OCI-LY3 (cell line): ENCODE measurements at regions not wholly inside any gene's neighbourhood (a gene's known extent, or its start where the extent isn't known, plus 50 kb on each side); places are given as distances from the start of the nearest gene placed in this dataset.

Source experiments
- H2AFZ ChIP-seq: fragments of 200-600, 300-600 bp; shearing (Covaris generic); 2 replicates; pipeline ENCODE4 v1.6.0; 2014; ENCODE audit warnings: antibody characterized with exemption, low read depth, low read length
- H3K27ac ChIP-seq: fragments of 200-600, 300-600 bp; sonication (generic); 2 replicates; pipeline ENCODE4 v1.5.1; 2014; ENCODE audit warnings: mild to moderate bottlenecking, low read length, moderate library complexity, mixed read lengths
- H3K27me3 ChIP-seq: fragments of 200-600, 300-600 bp; sonication (generic); 2 replicates; pipeline ENCODE4 v1.6.1; 2014; ENCODE audit warnings: low read depth, low read length, mixed read lengths
- H3K36me3 ChIP-seq: fragments of 200-600, 300-600 bp; sonication (generic); replicated peaks from 2 replicates; pipeline ENCODE3; 2014; ENCODE audit warnings: low read depth, low read length, mixed read lengths
- H3K4me1 ChIP-seq: fragments of 300-600, 200-600 bp; sonication (generic); 2 replicates; pipeline ENCODE4 v1.6.1; 2014; ENCODE audit warnings: low read length, mixed read lengths
- H3K4me2 ChIP-seq: fragments of 200-600, 300-600 bp; sonication (generic); 2 replicates; pipeline ENCODE4 v1.6.1; 2014; ENCODE audit warnings: low read length, mixed read lengths
- H3K4me3 ChIP-seq: fragments of 300-600, 200-600 bp; sonication (generic); 2 replicates; pipeline ENCODE4 v1.5.1; 2014; ENCODE audit warnings: antibody characterized with exemption, mild to moderate bottlenecking, low read length, moderate library complexity
- H3K79me2 ChIP-seq: fragments of 300-600, 200-600 bp; shearing (Covaris generic); 2 replicates; pipeline ENCODE4 v1.6.1; 2014; ENCODE audit warnings: mild to moderate bottlenecking, low read length, mixed read lengths
- H3K9ac ChIP-seq: fragments of 300-600, 200-600 bp; shearing (Covaris generic); 2 replicates; pipeline ENCODE4 v1.6.0; 2014; ENCODE audit warnings: mild to moderate bottlenecking, low read length, moderate library complexity
- H3K9me3 ChIP-seq: fragments of 200-600, 300-600 bp; shearing (Covaris generic); 2 replicates; pipeline ENCODE4 v1.6.1; 2014; ENCODE audit warnings: low read length, mixed read lengths; ENCODE audit not compliant: insufficient read depth
- H4K20me1 ChIP-seq: fragments of 200-600, 300-600 bp; sonication (generic); 2 replicates; pipeline ENCODE4 v1.6.1; 2016; ENCODE audit warnings: low read length, mixed read lengths; ENCODE audit not compliant: insufficient read depth
- EZH2phosphoT487 ChIP-seq: fragments of 200-600 bp; shearing (Covaris generic); IDR thresholded peaks from 2 replicates; pipeline ENCODE4 v1.6.1; 2018; ENCODE audit warnings: antibody characterized with exemption, mixed run types, low read depth
- TF ChIP-seq, protein P1 (sequence below): fragments of 200-600, 300-600 bp; sonication (generic); IDR thresholded peaks from 2 replicates; pipeline ENCODE4 v1.5.1; 2014; ENCODE audit warnings: antibody characterized with exemption, low read length, low read depth

DNA sequence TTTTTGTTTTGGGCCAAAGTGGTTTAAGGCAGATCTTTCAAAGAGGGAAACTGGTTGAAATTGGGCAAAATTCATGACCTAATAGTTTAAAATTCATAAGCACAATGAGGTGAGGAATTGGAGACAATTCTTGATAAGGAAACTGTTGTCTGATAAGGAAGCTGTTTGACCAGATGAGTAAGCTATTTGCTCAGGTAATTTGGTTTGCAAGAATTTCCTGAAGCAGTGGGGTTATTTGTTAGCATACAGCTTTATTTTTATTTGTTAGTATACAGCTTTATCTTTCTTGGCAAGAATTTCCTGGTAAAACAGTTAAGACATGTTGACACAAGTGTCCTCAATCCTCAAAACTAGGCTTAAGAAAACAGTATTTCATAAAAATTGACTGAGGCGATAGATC lies 559.0 kb downstream of the GALC start:
- TF ChIP-seq, protein P1, sequence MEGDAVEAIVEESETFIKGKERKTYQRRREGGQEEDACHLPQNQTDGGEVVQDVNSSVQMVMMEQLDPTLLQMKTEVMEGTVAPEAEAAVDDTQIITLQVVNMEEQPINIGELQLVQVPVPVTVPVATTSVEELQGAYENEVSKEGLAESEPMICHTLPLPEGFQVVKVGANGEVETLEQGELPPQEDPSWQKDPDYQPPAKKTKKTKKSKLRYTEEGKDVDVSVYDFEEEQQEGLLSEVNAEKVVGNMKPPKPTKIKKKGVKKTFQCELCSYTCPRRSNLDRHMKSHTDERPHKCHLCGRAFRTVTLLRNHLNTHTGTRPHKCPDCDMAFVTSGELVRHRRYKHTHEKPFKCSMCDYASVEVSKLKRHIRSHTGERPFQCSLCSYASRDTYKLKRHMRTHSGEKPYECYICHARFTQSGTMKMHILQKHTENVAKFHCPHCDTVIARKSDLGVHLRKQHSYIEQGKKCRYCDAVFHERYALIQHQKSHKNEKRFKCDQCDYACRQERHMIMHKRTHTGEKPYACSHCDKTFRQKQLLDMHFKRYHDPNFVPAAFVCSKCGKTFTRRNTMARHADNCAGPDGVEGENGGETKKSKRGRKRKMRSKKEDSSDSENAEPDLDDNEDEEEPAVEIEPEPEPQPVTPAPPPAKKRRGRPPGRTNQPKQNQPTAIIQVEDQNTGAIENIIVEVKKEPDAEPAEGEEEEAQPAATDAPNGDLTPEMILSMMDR: no peak
- TF ChIP-seq EZH2phosphoT487: no peak
- Histone ChIP-seq H4K20me1 (no peaks in the 10 kb centered on the region), H3K36me3 (no peaks in the 10 kb centered on the region)

DNA sequence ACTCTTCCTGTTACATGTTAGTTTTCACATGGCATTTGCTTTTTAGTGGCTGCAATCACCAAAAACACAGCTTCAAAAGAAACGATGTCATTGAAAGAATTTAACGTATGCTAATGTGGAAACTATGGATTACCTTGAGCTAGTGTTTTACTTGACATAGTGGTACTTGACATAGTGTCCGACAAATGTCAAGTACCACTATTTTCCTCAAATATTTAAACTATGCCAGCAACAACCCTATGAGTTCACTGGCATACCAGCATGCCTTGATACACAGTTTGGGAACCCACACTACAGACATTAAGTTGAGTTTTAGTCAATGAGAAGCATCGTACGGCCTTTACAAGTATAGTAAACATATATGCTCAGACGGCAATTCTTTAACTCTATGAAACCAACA lies 560.3 kb downstream of the GALC start:
- H3K79me2 ChIP-seq: no peaks in the 10 kb centered on the region
- no peaks in the 10 kb centered on the region for H3K36me3 ChIP-seq
- H3K4me1 ChIP-seq: no peaks in the 10 kb centered on the region
- H4K20me1 ChIP-seq: no peaks in the 10 kb centered on the region
- H3K27ac ChIP-seq: no peak overlapping the region
- no peak overlapping the region for H3K4me3 ChIP-seq
- H3K9me3 ChIP-seq: no peaks in the 10 kb centered on the region
- no peak overlapping the region for H3K9ac ChIP-seq
- H2AFZ ChIP-seq: no peak overlapping the region
- TF ChIP-seq, protein P1: no peak
- no peak for TF ChIP-seq EZH2phosphoT487
- H3K4me2 ChIP-seq: no peak overlapping the region
- H3K27me3 ChIP-seq: no peaks in the 10 kb centered on the region

More for the DNA sequence above, 559.0 kb downstream of the GALC start:
- H3K9ac ChIP-seq: no peak overlapping the region
- H2AFZ ChIP-seq: no peak overlapping the region
- no peak overlapping the region for H3K27ac ChIP-seq
- H3K4me2 ChIP-seq: no peak overlapping the region
- no peaks in the 10 kb centered on the region for H3K9me3 ChIP-seq
- H3K27me3 ChIP-seq: no peaks in the 10 kb centered on the region
- H3K4me1 ChIP-seq: no peaks in the 10 kb centered on the region
- H3K79me2 ChIP-seq: no peaks in the 10 kb centered on the region
- H3K4me3 ChIP-seq: no peak overlapping the region

DNA sequence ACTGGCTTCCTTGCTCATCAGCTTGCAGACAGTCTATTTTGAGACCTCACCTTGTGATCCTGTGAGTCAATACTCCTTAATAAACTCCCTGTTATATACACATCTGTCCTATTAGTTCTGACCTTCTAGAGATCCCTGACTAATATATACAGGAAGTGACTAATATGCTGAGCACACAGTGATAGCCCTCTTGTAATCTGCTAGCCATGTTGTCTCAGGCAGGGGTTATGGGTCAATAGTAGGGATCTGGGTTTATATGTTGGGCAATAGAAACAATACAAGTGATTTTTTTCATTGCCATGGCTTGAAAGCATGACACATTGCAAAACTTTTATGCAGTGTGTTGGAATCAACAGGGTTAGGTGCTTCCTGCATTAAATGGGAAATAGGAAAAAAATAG lies 562.2 kb downstream of the GALC start:
- Histone ChIP-seq H3K27ac (no peak overlapping the region), H4K20me1 (no peaks in the 10 kb centered on the region)

DNA sequence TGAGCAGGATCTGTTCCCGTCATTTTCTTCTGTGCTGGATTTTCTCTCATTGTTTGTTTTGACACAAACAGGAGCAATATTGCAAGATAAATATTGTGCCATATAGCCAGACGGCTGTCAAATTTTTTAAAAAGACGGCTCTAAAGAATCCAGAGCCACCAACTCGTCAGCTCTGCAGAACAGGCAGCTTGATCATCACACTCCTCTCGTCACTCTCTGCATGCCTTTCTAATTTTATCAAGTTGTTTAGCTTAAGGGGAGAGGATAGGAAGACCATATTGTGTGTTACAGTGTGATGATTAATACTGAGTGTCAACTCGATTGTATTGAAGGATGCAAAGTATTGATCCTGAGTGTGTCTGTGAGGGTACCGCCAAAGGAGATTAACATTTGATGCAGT lies 562.8 kb downstream of the GALC start:
- no peak overlapping the region for H3K9ac ChIP-seq
- TF ChIP-seq EZH2phosphoT487: no peak
- TF ChIP-seq, protein P1: no peak
- no peak overlapping the region for H3K27ac ChIP-seq
- no peak overlapping the region for H3K4me2 ChIP-seq
- no peaks in the 10 kb centered on the region for H4K20me1 ChIP-seq
- H3K4me1 ChIP-seq: no peaks in the 10 kb centered on the region
- no peaks in the 10 kb centered on the region for H3K9me3 ChIP-seq
- H3K79me2 ChIP-seq: no peaks in the 10 kb centered on the region
- no peak overlapping the region for H3K4me3 ChIP-seq
- no peaks in the 10 kb centered on the region for H3K36me3 ChIP-seq
- no peaks in the 10 kb centered on the region for H3K27me3 ChIP-seq
- no peak overlapping the region for H2AFZ ChIP-seq

More for the DNA sequence above, 562.2 kb downstream of the GALC start:
- no peak overlapping the region for H3K4me3 ChIP-seq
- no peaks in the 10 kb centered on the region for H3K27me3 ChIP-seq
- no peak overlapping the region for H3K4me2 ChIP-seq
- H3K79me2 ChIP-seq: no peaks in the 10 kb centered on the region
- H3K9ac ChIP-seq: no peak overlapping the region
- H2AFZ ChIP-seq: no peak overlapping the region
- no peaks in the 10 kb centered on the region for H3K4me1 ChIP-seq
- H3K36me3 ChIP-seq: no peaks in the 10 kb centered on the region
- H3K9me3 ChIP-seq: no peaks in the 10 kb centered on the region
- no peak for TF ChIP-seq EZH2phosphoT487
- TF ChIP-seq, protein P1: no peak
